ENCODE measurements at regions not wholly inside any gene's neighbourhood (a gene's known extent, or its start where the extent isn't known, plus 50 kb on each side); places are given as distances from the start of the nearest gene placed in this dataset.

- TF ChIP-seq CHD7 (IDR thresholded peaks at IDR 0.05; ENCODE audit: insufficient replicate concordance, low read length) (no peak), YY1 (IDR thresholded peaks at IDR 0.05; ENCODE audit: low read depth, low read length) (no peak), RNF2 (IDR thresholded peaks at IDR 0.05; ENCODE audit: borderline replicate concordance, low read depth, low read length, missing control alignments, poor library complexity, severe bottlenecking) (no peak), POLR2A (IDR thresholded peaks at IDR 0.05; ENCODE audit: control extremely low read depth in 1 of 2, low read depth in 2 of 2, low read length in 2 of 2) (no peak), RXRA (IDR thresholded peaks at IDR 0.05; ENCODE audit: insufficient read depth, low read depth, low read length) (no peak), FOSL1 (IDR thresholded peaks at IDR 0.05; ENCODE audit: insufficient read depth, low read depth, low read length) (no peak), USF2 (IDR thresholded peaks at IDR 0.05; ENCODE audit: low read length) (no peak), SUZ12 (IDR thresholded peaks at IDR 0.05; ENCODE audit: low read length) (no peak), EP300 (IDR thresholded peaks at IDR 0.05; ENCODE audit: borderline replicate concordance in 1 of 2, low read depth in 2 of 2, low read length in 2 of 2) (no peak), GTF2F1 (IDR thresholded peaks at IDR 0.05; ENCODE audit: borderline replicate concordance, low read depth, low read length) (no peak), CBX8 (IDR thresholded peaks at IDR 0.05; ENCODE audit: borderline replicate concordance, low read depth, low read length) (no peak)
These were observed 100.4 kb upstream of the CSF3R start (continued) for GRCh38 chr1:36583080-36583479.

Measured in H1 (cell line).